Spleen (tissue), 7 donors: ENCODE measurements at regions not wholly inside any gene's neighbourhood (a gene's known extent, or its start where the extent isn't known, plus 50 kb on each side); places are given as distances from the start of the nearest gene placed in this dataset.

Experiments
- CTCF ChIP-seq, 11 experiments: fragments of 200-600 bp in 7 of 11; fragments of 450-650 bp in 4 of 11; sonication (generic) in 4 of 11; IDR thresholded peaks in 8 of 11; conservative IDR thresholded peaks in 3 of 11; 1 replicate in 7 of 11; 2 replicates in 4 of 11; pipeline versions ENCODE4 v1.4.0 to v1.8.0; 2016 to 2021; ENCODE audit warnings: antibody characterized with exemption in 11 of 11, inconsistent platforms in 4 of 11, mild to moderate bottlenecking in 1 of 11
- POLR2A ChIP-seq, 3 donors: fragments of 450-650 bp; IDR thresholded peaks; one replicate each; pipeline ENCODE4 v1.5.1; 2017; ENCODE audit warnings: antibody characterized with exemption in 3 of 3, mild to moderate bottlenecking in 1 of 3
- POLR2AphosphoS5 ChIP-seq, 3 donors: sonication (generic); formaldehyde crosslinking; IDR thresholded peaks; one replicate each; pipeline ENCODE4 v1.5.1; 2017; ENCODE audit warnings: antibody characterized with exemption in 3 of 3
- donor health status: DM: no; HTN: no; CAD: no; lungs with moderate emphysema.
- donor health status: DM: no; HTN: no; CAD: no.
- donor health status: DM: no; HTN: no; CAD: no.

- TF ChIP-seq CTCF (IDR thresholded peaks at IDR 0.05 in 8 of 11, conservative IDR thresholded peaks at IDR 0.05 in 3 of 11): no peak
- no peak for TF ChIP-seq POLR2AphosphoS5 (IDR thresholded peaks at IDR 0.05)
- no peak for TF ChIP-seq POLR2A (IDR thresholded peaks at IDR 0.05)
Measured at GRCh38 chr4:114108869-114109268, 129.4 kb upstream of the ARSJ start.
